ENCODE measurements at regions not wholly inside any gene's neighbourhood (a gene's known extent, or its start where the extent isn't known, plus 50 kb on each side); places are given as distances from the start of the nearest gene placed in this dataset.

DNA sequence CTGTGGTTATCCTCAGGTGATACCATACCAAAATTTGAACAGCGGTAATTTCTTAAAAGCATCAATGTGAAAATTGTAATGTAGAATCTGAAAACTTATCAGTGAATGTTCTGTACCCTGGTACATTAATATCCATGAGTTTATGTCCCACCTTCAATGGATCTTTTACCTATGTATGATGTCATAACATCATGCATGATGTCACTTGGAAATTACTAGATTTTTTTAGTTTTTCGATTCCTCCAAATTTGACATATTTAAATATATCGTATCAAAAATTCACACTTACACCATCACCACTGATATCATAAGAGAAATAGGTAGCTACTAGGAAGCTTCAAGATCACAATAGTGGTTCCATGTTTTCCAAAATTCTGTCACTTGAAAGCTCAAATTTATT lies 95.0 kb upstream of the AKR1E2 start:
- DNase-seq: no peak

DNA sequence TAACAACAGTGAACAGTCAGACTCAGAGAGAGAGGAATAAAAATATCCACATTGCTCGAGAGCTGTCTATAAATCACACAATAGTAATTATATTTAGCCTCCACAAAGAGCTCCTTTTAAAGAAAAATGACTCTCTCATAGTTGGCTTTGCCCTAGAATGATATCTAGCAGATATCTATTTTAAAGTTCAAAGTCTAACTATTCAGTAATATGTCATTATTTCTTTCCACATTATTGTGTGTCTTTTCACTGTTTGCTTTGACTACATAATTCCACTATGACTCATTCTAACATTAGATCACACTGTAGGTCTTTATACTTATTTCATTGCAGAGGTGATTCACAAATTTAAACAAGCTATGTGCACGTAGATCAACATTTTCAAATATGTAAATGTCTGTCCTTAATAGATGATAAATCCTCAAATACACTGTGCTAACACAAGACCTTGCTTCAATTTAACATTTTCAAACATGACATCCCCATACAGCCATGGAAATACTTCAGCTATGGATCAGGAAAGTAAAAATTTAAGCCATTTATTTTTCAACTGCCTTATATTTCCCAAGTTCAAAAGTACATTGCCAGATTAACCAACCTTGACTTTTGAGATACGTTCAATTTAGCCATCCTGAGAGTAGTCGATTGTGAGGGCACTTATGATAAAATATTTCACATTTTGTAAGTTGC lies 99.9 kb upstream of the AKR1E2 start:
- no peak for DNase-seq

DNA sequence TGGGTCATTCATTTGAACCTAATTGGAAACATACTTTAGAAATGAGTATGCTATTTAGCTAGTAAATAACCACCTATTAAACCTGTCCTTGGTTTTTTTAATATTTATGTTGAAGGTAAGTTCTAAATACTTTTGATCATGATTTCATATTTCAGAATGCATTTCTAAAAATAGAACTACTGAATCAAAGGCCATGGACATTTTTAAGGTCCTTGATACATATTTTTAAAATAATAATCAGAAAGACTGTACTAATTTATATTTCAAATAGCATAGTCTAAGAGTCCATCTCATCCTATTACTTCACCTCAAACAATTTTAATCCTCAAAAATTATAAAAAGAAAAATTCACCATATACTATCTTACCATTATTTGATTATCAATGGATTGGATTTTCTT lies 102.1 kb upstream of the AKR1E2 start:
- no peak for DNase-seq

DNA sequence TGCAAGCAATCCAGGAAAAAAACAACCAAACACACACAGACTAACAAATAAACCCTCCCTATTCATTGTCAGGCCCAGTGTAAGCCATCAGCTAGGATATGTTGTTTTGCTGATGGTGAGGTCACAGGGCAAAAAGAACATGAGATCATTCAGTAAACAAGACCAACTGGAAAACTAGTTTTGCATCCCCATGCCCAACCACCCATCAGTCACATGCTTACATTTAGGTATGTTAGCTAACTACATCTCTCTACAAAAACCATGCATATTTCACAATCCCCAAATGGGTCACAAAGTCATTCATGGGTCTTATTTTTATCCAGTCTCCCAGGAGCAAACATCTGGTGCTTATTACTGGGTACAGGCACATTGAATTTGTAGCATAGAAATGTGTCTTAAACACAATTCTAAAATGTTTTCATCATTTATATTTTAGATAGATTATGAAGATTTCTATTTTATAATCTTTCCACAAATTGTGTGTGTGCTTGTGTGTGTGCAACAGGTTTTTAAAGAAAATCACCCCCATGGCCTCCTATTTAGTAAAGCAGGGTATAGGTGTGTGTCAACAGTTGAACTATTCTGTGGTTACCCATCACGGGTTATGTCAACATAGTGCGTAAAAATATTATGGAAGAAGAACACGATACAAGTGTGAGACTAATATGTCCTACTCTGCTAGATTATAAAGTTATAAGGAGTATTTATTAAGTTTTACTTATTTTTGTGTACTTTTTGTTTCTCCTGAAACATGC lies 103.8 kb upstream of the AKR1E2 start:
- no peak for DNase-seq

DNA sequence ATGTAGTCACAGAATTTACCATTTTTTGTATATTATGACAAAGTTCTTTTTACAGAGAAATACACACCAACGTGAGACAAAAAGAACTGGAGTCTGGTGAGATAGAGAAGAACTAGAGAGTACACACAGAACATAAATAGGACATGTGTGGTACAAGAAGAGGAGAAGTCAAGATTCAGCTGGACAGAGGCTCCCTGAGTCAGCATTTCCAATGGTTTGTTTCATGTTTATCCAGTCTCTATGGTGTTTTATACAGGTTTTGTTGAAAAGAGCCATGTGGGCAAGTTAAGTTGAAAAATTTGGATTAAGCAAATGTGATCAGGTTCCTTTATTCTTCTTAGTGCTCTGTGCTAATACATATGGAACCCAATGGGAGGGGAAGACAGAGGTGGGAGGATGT lies 105.5 kb upstream of the AKR1E2 start:
- no peak for DNase-seq

DNA sequence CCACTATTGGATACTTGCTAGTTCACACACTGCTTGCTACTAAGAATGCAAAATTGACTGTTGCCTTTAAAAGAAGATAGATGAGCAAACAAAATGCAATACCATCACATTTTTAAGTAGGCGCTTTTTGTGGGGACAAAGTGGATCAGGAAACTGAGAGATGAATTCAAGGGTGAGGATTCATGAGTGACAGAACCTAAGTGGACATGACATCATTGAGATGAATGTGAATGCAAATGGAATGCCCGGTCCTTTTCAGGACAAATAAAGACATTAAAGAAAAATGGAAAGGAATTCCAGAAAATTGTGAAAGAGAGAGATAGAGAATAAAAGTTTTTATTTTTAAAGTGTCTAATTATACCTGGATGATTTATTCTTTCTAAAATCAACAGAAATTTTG lies 106.3 kb upstream of the AKR1E2 start:
- DNase-seq: no peak

DNA sequence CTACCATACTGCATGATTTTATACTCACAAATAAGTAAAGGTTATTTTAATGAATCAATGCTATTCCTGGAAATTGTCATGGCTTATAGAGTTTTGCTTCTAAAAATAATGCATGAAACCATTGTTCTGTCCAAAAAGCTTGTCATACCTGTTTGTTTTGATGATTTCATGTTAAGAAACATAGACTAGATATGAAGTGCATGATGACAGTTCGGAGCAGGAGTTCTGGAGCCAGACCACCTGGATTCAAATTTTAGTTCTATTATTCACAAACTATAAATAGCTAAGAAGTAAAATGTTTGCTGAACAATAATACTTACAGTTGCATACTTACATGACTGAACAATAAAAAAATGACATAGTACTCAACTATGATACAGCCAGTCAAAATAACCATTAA lies 107.0 kb upstream of the AKR1E2 start:
- DNase-seq: no peak

DNA sequence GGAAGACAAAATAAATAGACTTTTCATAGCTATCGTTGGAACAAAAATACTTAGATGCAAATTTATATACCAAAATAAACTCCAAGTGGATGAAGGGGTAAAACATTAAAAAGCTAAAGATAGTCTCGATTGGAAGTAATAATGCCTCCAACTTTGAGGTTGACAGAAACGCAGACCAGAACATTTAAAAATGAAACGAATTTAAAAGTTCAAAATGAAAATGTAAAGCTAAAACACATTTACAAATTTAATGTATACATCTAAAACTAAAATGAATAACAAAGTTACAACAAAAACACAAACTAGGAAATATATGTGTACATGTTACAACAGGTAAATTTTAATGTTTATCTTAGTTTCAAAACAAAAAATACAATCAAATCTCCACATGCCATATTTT lies 107.5 kb upstream of the AKR1E2 start:
- no peak for DNase-seq

DNA sequence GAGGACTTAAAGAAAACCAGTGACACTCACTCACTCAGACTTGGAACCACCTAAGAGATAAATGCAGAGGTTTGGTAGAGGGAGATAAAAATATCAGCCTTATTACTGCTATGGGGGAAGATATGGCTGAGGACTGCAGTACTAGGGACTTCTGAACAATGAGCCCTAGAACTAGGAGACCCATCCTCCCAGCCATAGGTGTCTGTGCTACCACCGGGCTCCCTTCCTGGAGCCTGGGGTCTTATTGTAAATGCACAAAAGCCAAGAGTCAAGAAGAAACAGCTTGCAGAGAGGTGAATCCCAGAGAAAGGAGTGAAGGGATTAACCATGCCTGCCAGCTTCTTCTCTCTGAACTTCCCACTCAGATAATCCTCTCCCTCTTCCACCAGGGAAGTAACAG lies 108.3 kb upstream of the AKR1E2 start:
- no peak for DNase-seq

DNA sequence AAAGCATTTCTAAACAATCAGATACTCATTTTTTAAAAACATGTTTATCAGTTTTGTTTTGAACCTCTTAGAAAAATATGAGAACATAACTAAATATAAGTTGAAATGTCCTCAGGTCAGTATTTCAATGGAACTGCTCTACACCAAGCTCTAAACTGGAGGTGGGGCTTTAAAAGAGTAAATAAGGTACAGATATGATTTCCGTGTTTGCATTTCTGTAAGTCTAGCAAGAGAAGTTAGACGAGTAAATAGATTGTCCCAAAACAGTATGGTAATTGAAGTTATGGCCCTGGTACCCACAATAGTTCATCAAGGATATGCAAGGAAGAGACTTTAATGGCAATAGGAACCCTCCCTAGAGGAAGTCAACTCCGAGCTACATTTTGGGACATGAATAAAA lies 115.1 kb upstream of the AKR1E2 start:
- no peak for DNase-seq

DNA sequence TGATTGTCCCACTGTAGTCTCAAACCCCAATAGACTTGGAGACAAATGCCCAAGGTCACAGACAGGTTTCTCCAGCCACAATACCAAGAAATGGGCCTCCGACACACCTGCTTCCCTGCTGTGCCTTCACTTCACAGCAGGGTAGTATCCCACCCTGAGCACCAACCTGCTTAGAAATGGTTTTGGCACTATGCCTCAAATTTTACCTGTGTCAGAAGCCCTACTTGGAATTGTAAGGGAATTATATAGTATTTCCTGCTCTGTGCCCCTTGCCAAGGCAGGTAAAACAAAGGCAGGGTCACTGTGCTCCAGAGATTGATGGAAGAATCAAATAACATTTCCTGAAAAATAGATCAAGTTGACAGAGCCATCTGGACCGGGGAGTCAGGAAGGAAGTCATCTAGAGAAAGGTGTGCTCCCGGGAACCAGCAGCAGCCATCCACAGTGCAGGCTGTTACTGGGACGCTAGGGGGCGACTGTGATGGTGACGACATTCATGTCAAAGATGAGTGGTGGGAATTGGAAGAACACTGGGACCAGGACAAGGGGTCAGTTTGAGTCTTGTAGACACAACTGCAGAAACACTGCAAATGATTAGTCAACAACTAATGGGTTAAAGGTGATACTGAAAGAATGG lies 117.8 kb upstream of the AKR1E2 start:
- no peak for DNase-seq

DNA sequence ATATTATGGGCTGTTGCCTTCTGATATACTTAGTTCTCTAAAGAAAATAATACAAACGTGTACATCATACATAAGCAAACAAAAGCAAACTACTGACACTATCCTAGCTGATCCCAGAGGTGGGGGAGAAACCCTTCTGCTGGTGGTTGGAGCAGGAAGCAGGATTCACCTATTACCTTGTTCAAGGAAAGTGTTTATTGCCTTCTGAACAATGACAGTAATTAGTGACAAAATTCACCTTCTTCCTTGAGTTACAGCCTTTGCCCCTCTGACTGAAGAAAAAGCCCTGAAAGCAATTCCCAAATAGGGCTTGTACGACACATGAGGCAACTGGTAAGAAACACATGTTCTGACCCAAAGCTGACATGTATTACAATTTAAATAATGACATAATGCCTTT lies 118.8 kb upstream of the AKR1E2 start:
- no peak for DNase-seq

DNA sequence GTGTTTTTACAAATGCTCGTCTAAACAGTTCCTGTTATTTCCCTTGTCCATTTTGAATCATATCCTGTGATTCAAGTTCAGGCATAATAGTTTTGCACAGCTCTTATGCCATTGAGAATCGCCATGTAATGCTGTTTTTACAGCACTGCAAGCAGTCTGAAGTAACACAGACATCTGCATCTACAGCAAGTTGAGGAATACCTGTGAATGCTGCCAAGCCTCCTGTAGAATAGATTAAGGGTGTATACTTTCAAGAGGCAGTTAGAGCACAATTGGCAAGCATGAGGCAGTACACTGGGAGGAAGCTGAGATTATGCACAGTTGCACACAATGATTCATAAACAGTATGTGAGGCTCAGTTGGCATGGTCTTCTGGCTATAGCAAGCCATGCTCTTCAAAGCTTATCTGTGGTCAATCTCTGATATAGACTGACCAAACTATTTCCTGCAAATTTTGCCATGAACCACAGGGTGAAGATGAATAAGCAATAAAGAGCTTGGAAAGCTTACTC lies 121.9 kb upstream of the AKR1E2 start:
- DNase-seq: peak; percentile 10

DNA sequence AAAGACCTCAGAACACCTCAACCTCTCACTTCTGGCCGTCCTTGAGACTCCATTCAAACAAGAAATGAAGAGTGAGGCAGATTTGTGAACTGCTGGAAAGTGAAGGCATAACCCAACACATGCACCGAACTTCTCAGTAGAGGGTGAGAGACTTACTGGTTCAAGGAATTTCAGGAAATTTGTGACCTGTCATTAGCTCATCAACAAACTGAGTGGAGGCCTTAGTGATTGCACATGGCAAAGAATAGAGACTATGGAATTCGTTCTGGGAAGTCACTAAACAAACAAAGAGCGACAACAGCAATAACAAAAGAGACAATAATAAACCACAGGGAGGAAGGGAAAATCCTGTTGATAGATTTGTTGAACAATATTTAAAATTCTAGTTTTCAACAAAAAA lies 125.0 kb upstream of the AKR1E2 start:
- no peak for DNase-seq

DNA sequence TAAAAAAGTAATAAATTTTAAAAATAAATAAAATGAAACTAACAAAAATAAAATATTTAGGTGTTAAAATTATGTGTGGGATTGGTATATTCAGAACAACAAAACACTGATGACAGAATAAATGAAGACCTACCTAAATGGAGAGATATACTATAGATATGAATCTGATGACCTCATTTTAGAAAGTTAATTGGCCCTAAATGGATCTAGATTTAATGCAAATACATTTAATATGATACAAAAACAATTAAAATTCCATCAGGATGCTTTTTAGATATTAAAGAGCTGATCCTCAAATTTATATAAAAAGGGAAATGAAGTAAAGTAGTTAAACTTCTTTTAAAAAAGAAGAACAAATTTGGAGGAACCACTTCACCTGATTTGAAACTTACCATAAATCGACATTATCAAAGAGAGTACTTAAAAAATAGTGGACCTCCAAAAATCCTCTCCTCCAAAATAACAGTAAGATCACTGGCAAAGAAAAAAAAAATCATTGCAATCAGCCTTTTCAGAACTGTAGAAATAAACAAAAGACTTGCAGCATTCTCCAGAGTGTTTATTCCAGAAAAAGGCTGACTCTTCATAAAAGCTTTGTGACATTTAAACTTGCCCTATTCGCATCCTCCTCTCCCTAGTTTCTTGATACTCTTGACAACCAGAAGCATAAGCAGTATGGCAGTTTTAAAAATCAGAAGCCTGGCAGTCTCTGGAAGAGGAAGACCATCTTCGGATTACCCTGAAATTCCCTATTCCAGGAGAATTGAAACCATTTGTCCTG lies 125.9 kb upstream of the AKR1E2 start:
- DNase-seq: no peak

DNA sequence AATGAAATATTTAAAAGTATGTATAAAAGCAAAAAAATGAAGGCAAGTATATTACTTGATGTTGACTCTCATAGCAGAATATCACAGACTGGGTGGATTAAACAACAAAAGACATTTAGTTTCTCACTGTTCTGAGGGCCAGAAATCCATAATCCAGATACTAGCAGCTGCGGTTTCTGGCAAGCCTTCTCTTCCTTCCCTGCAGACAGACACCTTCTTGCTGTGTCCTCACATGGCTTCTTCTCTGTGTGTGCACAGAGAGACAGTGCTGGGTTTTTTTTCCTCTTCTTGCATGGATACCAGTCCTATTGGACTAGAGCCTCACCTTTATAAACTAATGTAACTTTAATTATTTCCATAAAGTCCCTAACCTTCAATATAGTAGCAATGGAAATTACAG lies 127.9 kb upstream of the AKR1E2 start:
- DNase-seq: no peak

DNA sequence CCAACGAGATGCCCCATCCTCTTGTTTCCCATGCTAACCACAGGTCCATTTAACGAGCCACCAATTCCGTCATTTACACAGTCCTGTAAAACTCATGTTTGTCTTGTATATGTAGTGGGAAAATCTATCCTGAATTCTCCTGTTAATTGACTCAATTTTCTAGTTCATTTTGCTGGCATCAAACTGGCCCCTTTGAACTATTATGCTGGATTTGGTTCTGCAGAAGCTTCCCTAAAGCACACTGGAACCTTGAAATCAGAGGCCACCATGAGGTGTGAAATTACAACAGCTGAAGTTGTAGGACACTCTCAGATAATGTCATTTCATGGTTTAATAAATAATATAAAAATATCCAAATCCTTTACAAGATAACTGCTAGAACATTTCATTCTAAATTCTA lies 129.8 kb upstream of the AKR1E2 start:
- no peak for DNase-seq

DNA sequence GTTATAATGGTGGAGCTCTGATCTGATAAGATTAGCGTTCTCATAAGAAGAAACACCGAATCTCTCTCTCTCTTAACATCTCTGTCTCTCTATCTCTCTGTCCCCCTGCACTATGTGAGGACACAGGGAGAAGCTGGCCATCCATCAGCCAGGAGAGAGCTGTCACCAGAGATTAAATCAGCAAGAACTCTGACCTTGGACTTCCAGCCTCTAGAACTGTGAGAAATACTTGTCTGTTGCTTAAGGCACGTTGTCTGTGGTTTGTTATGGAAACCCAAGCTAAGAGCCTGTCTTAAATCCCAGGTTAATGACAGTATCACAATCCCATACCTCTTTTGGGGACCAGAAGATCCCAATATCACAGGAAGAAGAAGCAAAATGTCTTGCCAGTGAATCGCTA lies 132.0 kb upstream of the AKR1E2 start:
- no peak for DNase-seq

DNA sequence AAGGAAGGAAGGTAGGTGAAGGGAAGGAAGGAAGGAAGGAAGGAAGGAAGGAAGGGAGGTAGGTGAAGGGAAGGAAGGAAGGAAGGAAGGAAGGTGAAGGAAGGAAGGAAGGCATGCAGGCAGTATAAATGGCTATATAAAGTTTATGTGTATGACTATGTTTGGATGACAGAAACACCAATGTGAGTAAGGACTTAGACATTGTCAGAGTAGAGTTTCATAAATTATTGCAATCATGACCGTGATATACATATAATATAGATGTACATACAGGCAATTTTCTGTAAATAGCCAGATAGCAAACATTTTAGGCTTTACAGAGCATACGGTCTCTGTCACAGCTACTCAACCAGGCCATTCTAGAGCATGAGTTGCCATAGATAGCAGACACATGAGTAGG lies 133.8 kb upstream of the AKR1E2 start:
- no peak for DNase-seq

DNA sequence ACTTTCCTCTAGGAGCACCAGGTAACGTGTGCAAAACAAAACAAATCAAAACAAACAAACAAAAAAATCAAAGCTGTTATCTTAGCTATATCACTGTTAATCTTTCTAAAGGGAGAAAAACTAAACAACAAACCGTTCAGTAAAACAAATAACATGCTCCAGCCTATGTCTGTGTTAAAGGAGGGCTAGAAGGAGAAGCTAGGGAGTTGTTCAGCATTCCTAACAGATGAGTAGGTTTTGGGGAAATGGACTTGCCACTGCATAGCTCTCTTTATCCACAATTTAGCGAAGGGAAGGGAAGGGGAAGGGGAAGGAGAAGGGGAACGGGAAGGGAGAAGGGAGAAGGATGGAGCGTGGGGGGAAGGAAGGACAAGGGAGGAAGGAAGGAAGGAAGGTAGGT lies 134.2 kb upstream of the AKR1E2 start:
- DNase-seq: no peak

DNA sequence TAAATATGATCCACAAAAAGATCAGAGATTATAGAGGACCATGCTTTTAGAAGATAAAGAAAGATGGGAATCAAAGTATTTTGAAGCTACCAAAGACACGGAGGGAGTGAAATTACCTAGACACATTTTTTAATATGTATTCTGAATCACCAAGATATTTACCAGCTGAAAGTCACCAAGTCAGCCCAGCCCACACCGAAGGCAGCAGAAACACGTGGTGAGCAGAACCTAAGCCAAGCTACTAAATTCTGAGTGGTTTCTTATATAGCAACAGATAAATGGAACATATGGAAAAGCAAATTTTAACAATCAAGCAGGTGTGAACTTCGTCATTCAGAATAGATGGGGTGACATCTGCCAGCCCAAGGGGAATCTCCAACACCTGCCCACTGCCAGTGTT lies 134.7 kb upstream of the AKR1E2 start:
- DNase-seq: no peak

DNA sequence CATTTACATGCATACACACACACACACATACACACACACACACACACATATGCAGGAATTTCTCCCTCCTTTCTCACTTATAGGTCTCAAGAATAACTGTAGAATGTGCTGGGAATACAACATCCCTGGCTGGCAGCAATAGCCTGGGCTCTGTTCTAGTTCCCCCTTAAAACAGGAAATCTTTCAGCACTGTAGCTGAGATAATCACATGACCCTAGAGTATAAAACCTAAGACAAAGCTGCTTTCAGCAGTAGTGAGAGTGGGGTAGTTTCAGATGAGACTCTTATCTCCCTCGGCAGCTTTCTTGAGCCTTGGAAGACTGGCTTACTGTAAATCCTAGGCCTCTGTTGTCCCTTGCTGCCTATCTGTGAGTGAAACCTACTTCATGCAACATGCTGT lies 137.4 kb upstream of the AKR1E2 start:
- no peak for DNase-seq

DNA sequence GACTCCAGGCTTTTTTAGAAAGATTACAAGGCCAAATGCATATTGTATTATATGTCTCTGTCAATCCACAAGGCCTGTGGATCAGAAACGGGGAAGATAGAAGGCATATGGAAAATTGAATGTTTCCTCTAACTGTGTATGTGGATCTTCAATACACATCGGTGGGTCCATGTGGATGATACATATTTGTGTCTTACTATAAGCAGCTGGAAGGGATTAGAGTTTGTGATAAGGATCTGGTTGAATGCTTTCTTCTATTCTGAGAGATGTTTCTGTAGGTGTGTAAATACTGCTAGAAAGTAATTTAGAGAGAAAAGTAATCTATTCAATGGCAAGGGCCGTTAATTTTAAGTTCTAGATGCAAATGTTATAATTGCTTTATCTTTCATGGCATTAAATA lies 137.8 kb upstream of the AKR1E2 start:
- no peak for DNase-seq

DNA sequence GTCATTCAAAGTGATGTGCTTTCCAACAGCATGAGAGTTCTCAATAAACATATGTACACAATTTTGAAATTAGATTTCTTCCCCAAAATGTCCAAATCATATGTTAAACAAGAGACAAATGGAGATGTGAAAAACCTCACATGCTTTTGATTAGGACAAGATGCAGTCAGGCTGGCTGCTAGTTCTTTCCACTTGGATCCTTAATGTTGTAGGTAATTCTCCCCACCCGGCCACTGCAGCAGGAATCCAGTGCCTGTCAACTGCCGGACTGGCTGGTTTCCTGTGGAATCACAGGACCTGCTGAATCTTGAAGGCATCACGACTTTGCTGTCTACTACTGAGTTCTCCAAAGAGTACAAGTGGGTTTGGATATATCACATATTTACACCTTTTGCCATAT lies 138.6 kb upstream of the AKR1E2 start:
- DNase-seq: no peak

All from NCI-H1092 treated with DMSO at 0.1 percent for 48 hours (cell line).